ENCODE measurements at regions not wholly inside any gene's neighbourhood (a gene's known extent, or its start where the extent isn't known, plus 50 kb on each side); places are given as distances from the start of the nearest gene placed in this dataset.

DNA sequence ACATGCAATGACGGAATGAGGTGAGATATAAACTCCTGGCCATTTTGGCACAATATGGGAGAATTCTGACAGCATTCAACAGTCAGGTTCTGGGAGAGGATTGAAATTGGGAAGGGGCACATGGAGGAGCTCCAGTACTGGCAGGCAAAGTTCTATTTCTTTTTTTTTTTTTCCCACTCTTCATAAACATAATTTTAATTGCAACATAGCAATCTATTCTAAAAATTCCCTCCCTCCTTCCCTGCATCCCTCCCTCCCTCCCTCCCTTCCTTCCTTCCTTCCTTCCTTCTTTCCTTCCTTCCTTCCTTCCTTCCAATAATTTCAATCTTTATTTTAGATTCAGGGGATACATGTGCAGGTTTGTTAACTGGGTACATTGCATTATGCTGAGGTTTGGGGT is 93.2 kb downstream of the PTCSC3 start:
- DNase-seq, result no peak

DNA sequence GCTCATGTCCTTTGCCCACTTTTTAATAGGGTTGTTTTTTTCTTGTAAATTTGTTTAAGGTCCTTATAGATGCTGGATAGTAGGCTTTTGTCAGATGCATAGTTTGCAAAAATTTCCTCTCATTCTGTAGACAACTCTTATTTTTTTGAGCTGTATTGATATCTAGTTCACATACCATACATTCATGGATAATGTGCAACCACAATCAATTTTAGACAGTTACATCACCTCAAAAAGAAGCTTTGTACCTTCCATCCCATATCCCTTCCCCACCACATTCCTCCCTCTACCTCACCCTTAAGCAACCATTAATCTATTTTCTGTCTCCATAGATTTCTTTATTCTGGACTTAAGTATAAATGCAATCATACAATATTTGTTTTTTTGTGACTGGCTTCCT is 98.4 kb downstream of the PTCSC3 start:
- DNase-seq, result no peak

DNA sequence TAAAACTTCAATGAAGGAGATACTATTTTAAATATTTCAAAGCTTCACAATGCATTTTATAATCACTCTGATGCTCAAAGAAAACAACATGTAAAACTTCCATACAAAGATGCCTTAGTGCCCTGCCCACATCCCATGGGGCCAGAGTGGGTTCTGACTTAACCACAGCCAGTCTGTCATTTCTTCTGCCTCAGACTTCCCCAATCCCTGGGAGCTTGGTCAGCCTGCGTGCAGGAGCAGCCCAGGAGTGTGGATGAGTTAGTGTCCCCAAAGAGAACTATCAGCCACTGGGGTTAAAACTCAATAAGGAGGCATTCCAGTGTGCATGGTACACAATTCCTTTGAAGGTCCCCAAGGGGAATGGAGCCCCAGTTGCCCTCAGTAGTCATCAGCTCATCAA is 100.3 kb downstream of the PTCSC3 start:
- DNase-seq, result no peak

DNA sequence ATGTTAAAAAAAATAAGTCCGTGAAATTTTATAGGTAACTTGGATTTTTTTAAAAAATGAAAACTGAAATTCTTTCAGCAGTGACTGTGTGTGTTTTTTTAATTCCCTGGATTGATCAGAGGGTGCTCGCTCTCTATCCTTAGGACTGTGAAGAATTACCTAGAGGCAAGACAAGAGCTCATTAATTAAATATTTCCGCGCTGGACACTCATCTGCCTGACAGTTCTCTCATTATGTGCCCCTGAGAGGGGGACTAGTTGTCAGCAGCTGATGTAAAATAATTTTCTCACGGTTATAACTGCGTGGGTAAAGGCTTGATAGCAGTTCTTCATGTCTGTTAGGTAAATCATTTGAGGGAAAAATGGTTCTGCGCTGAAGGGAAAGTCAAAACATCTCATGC is 101.3 kb downstream of the PTCSC3 start:
- DNase-seq, result no peak

DNA sequence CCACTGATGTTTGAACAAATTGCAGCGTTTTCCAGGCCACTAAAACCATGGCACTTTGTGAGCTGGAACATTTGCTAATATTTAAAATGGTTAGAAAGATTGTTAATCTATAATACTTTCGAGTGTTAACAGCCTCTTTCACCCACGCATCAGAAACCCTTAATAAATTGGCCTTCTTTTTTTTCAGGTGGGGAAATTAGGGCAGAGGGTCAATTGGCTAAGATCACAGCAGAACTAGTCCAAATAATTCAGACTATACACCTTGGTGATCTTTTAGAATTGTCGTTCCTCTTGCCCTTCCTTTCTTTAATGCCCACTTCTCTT is 105.8 kb downstream of the PTCSC3 start:
- no peak for DNase-seq

DNA sequence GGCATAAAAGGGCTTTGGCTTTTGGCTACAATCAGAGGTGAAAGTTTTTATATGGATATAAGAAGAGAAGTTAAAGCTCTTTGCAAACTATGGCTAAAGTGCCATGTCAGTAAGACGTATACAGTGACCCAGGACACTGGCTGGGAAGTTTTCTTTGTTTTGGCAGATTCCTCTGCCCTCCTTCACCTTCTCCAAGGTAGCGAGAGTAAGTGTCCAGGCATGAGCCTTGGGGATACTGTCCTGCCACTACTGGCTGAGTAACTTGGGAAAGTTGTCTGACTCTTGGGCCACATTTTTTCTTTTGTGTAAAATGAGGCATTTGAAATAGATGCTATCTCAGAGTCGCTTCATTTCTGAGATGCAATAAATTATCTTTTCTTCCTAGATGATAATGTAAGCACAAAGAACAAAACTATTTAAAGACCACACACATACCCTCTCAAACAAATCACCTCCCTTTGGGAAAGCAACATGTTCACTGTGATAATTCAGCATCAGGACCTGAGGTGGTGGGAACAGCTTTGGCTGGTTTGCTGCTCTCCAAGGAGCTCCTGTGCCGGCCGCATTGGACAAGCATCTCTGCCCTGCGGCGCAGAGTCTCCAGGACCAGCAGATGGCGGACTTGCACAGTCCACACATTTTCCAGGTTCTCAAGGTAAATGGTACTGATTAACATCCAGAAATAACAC is 106.3 kb downstream of the PTCSC3 start:
- DNase-seq, result peak; percentile 53

DNA sequence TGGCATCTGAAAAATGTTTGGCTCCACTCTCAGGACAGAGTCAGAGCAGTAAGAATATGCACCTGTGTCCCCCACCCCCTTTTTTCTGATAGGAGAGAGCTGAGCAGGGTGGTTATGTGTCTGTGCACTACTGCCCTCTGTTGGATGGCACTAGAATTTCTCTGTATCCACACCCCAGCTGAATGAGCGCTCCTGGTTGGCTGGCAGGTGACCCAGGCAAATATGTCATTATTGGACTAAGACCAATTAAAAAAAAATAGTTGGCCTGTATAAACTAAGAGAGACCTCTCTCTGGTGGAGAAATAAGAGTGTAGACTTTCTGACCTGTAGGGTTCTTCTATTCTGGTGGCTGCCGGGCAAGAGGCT is 107.0 kb downstream of the PTCSC3 start:
- DNase-seq, result peak; percentile 12

DNA sequence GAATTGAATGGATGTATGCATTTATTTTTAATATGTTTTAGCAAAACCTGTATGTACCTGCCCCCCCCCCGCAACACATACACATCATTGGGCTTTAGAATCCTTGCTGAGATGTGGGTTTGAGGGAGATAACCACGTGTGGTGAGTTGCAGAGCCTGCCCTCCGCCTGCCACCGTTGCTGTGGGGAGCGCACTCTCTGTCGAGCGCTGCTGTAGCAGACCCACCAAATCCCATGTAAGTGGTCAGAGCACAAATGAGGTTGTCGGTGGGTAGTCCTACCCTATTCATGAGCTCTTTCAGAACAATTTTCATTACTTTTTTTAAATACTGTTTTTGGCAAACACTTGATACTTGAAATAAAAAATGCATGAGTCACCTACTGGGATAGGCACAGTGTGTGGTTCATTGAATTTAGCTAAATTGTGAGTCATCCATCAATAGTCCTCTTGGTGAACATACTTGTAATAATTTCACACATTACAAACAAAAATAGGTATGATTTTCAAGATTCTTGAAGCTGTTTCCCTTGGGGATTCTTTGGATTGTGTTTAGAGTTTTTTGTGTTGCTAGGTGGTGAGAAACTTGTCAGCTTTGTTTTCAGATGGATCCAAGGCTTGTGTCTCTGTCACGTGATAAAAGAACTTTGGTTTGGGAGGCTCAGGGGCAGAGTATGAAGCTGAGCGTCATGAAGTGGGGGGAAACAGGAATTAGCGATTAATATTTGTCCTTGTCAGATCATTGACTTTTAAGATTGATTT is 107.6 kb downstream of the PTCSC3 start:
- DNase-seq, result no peak

DNA sequence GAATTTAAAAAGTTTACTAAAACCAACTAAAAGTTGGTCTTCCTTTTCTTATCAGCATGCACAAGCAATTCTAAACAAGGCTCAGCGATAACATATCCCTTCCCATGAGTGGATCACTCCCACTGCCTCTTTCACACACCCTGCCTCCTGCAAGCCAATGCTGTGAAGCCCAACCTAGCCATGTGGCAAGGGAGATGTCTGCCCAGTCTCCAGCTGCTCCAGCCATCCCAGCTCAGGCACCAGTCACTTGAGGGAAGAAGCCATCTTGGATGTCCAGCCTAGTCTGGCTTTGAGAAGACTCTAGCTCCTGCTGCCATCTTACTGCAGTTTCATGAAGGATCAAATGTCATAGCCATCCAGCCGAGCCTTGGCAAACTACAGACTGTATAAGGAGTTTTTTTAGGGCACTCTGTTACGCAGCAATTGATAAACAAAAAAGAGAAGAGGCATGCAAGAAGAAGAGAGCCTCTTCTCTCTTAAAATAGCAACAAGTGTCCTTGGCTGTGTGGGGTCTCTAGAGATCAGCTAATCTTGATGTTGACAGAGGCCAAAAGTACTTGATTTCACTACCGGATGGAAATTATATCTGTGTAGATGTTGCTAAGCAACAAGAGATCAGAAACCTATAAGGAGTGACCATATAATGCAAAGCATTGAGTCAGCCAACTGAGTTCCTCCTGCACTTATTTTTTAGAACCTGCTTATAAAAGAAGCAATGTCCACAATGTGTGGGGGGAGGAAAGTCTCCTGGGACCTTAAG is 108.9 kb downstream of the PTCSC3 start:
- DNase-seq, result no peak

DNA sequence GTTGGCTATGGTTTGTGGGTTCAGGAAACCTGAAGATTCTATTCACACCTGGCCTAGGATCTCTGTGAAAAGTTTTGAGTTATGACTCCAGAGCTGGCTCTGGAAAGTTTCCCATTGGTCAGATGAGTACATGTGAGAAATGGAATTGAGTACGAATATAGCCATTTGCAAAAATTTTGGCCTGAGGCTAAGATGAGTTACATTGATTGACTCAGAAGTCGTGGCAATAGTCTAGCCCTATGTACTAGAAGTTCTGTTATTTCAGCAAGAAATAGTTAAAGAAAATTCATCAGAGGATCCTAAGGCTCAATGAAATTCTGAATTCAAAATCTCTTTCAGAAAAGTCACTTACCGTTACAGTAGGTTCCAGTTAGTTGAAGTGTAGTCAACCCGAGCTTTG is 109.9 kb downstream of the PTCSC3 start:
- DNase-seq, result no peak

DNA sequence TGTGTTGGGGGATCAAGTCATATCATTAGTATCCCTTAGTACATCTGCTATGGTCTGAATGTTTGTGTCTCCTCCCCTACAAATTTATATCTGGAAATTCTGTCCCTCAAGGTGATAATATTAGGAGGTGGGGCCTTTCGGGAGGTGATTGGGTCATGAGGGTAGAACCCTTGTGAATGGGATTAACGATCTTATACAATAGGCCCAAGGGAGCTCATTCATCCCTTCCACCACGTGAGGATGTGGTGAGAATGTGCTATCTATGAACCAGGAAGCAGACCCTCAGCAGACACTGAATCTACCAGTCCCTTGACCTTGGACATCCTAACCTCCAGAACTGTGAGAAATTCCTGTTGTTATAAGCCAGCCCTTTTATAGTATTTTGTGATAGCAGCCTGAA is 110.7 kb downstream of the PTCSC3 start:
- no peak for DNase-seq

DNA sequence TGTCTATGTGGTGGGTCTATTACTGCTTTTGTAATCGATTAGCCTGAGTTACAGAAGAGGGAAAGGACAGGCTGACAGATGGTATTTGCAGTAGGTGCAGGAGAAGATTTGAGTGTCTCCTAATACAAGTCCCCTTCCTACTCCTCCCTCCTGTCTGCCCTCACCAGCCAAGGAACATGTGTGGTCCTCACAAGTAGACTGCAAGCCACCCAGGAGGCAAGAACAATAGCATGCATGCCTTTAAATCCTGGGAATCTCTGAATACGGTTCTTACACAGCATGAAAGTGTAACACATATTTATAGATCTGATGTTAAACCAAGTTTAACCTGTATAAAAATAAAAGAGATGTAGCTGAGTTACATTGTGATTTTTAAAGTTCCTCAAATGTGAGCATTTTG is 117.0 kb downstream of the PTCSC3 start:
- no peak for DNase-seq

DNA sequence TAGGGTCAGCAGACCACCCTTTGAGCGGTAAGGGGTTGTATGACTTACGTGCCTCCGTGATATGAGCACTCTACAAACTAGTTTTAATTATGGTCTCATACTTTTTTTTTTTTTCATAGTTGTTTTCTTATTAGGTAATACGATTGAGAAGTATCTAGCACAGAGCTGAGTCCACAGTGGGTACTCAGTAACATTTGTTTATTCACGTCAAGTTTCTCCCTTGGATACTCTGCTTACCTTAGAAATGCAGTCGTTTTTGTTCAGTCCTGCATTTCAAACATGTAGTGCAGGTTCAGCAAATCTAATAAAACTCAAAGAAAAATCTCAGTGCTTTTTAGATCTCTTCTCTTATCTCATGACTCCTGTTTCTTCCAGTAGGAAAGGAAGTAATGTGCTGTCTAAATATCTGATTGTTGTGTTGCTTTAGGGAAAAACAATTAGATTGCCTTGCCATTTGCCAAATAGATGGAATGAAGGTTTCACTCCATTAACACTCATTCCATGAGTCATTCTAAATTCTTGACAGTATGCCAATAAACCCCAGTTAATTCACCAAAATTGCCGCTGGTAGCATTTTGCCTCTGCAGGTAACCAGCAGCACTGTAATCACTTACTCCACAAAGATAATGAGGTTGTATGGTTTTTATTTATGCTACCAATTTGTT is 118.9 kb downstream of the PTCSC3 start:
- DNase-seq, result no peak

DNA sequence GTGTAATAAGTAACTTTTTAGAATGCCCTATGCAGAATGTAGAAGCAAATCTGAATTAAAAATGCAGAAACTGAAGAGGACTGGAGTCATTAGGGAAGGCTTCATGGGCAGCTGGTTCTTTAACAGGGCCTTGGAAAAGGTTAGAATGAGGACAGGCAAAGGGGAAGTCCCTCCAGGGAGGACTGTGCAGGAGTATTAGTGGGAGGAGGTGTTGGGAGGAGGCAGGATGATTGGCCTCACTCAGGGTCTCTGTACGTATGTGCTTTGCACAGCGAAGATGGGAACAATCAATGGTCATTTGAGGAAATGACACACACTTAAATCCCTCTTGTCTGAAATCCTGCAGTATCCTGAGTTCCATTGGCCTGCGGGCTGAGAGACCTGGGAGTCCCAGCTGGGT is 119.7 kb downstream of the PTCSC3 start:
- no peak for DNase-seq

DNA sequence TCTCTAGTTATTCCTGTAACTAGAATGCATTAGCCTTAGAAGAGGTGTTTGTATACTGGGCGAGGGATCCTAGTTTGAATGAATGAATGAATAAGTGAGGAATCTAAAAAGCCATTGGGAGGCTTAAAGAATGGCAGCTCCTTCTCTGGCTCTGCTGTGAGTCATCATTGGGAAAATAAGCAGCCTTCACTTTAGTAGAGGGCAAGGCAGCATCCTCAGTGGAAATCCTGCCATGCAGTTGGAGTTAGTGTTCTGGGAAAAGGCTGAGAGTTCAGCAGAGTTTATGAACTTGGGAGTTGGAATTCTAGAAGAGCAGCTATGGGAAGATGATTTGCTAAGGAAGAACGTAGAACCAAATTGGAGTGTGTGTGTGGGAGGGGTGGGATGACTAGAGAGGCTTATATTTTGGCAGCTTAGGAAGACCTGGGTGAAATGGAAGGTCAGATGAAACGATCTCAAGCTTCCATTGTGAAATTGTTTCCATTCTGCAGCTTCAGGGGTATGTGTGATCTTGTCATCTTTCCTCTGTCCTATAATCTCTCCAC is 120.8 kb downstream of the PTCSC3 start:
- DNase-seq, result no peak

DNA sequence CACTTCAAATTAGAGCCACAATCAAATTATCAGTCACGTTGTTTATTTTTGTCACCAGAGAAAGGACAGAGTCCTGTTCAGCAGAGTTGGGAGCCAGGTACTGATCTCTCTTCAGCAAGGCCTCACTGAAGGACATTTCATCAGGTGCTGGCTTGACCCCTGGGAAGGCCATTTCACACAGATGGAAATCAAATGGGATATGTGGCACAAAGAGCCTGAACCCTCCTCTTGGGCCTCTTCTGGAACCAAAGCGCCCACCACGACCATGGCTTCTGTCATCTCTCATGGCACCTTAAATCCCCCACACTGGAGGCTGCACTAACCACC is 121.5 kb downstream of the PTCSC3 start:
- no peak for DNase-seq

DNA sequence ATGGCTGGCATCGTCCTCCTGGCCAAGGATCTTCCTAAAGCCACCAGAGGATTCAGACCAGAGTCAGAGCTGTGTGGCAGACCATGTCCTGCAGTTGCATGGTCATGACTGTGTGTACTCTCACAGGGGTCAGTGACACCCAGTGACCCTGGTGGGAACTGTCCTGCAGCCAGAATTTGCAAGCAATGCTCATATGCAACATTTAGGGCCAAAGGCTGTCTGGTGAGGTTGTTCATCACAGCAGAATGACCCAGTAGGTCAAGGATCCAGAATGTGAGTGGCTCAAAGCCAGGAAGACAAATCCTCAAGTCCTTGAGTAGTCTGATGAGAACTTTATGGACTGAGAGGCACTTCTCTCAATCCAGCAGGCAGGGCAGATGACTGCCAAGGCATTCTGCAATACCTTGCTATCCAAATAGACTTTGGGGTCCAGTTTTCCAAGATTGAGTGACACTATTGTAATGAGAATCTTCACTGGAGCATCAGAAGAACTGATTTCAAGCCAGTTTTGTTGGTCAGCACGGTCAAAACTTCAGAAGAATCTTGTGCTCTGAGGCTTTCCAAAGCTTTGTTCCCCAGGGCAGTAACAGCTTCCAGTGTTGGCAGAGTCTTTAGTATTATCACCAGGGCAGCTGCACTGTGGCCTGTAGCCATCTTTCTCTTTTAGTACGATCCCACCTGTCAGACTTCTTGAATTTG is 122.0 kb downstream of the PTCSC3 start:
- DNase-seq, result no peak

DNA sequence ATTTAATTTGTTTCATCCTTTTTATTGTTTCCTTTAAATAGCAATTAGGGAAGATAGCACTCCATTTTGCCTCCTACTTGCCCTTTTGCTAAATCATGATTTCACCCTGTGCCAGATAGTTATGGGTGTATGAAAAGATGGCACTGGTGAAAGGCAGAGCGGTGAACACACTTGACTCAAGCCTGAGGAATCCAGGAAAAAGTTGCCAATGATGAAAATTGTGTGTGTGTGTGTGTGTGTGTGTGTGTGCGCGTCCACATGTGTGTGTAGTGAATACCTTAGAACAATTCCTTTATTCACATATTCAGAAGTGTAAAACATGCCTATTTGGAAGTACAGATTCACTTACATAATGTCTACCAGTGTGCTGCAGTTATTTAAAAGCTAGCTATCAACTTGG is 123.8 kb downstream of the PTCSC3 start:
- no peak for DNase-seq

DNA sequence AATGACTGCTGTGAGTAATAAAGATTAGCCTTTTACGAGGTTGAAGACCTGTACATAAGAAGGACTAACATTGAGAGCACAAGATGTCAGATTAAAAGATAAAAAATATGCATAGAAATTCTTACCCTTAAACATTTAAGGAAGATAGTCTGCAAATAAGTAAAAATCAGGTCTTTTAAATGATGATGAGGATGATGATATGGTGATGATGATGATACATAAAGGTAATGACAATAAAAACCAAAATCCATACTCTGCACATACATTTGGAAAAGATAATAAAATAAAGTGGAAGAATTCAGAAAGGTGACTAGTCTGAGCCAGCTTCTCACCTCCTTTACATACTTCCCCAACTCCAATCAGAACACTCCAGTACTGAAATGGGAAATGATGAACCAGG is 124.5 kb downstream of the PTCSC3 start:
- DNase-seq, result no peak

DNA sequence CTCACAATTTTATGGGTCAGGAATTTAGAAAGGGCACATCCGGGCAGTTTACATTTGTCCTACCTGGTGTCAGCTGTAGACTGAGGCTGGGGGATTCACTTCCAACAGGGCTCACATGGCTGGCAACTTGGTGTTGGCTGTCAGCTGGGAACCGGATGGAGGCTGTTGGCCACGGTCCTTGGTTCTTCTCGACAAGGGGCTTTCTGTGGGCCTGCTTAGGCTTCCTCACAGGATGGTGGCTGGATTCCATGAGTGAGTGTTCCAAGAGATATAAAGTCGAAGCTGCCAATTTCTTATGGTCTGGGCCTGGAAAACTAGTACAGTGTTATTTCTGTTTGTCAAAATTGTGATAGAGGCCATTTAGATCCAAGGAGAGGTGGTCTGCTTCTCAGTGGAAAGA is 127.9 kb downstream of the PTCSC3 start:
- no peak for DNase-seq

DNA sequence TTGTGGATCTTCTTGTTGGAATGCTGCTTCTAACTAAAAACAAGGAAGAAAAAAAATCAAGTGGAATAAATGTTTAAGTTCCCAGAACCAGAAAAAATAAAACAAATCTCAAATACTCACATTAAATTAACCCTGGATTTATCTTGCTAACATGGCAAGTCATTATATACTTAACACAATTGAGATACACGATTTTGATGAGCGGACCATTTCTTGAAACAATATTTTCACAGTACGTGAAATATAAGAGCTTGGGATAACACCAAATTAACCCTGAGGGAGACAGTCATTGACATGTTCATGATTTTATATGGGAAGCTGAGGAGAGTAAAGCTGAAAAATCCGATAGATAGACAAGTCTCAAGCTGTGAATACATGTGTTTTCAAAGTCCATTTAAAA is 128.6 kb downstream of the PTCSC3 start:
- DNase-seq, result no peak

DNA sequence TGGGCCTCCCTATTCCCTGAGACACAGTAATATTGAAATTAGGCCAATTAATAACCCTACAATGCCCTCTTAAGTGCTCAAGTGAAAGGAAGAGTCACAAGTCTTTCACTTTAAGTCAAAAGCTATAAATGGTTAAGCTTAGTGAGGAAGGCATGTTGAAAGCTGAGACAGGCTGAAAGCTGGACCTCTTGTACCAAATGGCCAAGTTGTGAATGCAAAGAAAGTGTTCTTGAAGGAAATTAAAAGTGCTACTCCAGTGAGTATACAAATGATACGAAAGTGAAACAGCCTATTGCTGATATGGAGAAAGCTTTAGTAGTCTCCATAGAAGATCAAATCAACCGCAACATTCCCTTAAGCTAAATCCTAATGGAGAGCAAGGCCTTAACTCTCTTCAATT is 140.8 kb downstream of the PTCSC3 start:
- no peak for DNase-seq

DNA sequence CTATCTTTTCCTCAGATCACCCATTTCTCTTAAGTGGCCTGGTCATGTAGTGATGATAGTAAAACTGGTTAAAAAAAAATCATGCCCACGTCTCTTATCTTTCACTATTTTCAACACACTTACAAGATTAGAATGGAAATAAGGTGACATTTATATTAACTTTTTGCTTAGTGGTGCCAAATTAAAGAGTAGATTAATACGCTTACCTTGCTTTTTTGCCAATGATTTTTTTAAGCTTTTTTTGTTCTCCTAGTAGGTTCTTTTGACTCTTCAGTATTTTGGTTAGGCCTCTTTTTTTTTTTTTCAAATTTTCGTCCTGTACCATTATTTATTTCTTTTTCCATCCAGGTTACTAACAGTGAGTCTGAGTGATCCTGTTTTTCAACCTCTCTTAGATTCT is 147.9 kb downstream of the PTCSC3 start:
- DNase-seq, result no peak

Measured in occipital lobe (tissue), 1 donor.